H9 (cell line): ENCODE measurements at regions not wholly inside any gene's neighbourhood (a gene's known extent, or its start where the extent isn't known, plus 50 kb on each side); places are given as distances from the start of the nearest gene placed in this dataset.

Source experiments
- DNase-seq: peaks from one replicate; pipeline ENCODE4 v3.0.0-alpha.2; 2017
- H2AFZ ChIP-seq: one replicate; pipeline ENCODE4 v1.6.1; 2013; ENCODE audit warnings: mild to moderate bottlenecking, low read length, control low read depth, moderate library complexity
- H2AK5ac ChIP-seq: 2 replicates; pipeline ENCODE4 v1.6.1; 2013; ENCODE audit warnings: low read length, control low read depth, mixed read lengths; ENCODE audit not compliant: insufficient read length
- H2BK120ac ChIP-seq: one replicate; pipeline ENCODE4 v1.6.1; 2013; ENCODE audit warnings: low read depth, mild to moderate bottlenecking, low read length, control low read depth, inconsistent platforms; ENCODE audit not compliant: poor library complexity, severe bottlenecking
- H2BK12ac ChIP-seq: 2 replicates; pipeline ENCODE4 v1.6.1; 2013; ENCODE audit warnings: low read length, control low read depth, mixed read lengths, low read depth; ENCODE audit not compliant: insufficient read length
- H2BK15ac ChIP-seq: 2 replicates; pipeline ENCODE4 v1.6.1; 2013; ENCODE audit warnings: low read depth, low read length, control low read depth
- H2BK20ac ChIP-seq: one replicate; pipeline ENCODE4 v1.6.1; 2013; ENCODE audit warnings: low read depth, mild to moderate bottlenecking, low read length, control low read depth, inconsistent platforms; ENCODE audit not compliant: poor library complexity, severe bottlenecking
- H2BK5ac ChIP-seq: 2 replicates; pipeline ENCODE4 v1.6.1; 2013; ENCODE audit warnings: low read length, control low read depth, mixed read lengths; ENCODE audit not compliant: insufficient read length
- H3K14ac ChIP-seq: 2 replicates; pipeline ENCODE4 v1.6.1; 2013; ENCODE audit warnings: low read length, control low read depth; ENCODE audit not compliant: insufficient read depth
- H3K18ac ChIP-seq: 2 replicates; pipeline ENCODE4 v1.6.1; 2013; ENCODE audit warnings: low read depth, mild to moderate bottlenecking, mixed read lengths, low read length, control low read depth; ENCODE audit not compliant: insufficient read length
- H3K23ac ChIP-seq: 2 replicates; pipeline ENCODE4 v1.6.1; 2013; ENCODE audit warnings: low read length, control low read depth, mixed read lengths, low read depth; ENCODE audit not compliant: insufficient read length
- H3K23me2 ChIP-seq: 2 replicates; pipeline ENCODE4 v1.6.1; 2013; ENCODE audit warnings: low read depth, mild to moderate bottlenecking, mixed read lengths, low read length, control low read depth; ENCODE audit not compliant: insufficient read length, poor library complexity, severe bottlenecking
- H3K27ac ChIP-seq: 2 replicates; pipeline ENCODE4 v1.5.1; 2013; ENCODE audit warnings: low read length, control low read depth, mixed read lengths, low read depth; ENCODE audit not compliant: insufficient read length
- H3K27me3 ChIP-seq: 2 replicates; pipeline ENCODE4 v1.6.1; 2013; ENCODE audit warnings: low read length, control low read depth, inconsistent platforms; ENCODE audit not compliant: insufficient read depth
- H3K4ac ChIP-seq: 2 replicates; pipeline ENCODE4 v1.6.1; 2013; ENCODE audit warnings: low read depth, mild to moderate bottlenecking, control low read depth, inconsistent platforms, low read length, moderate library complexity
- H3K4me1 ChIP-seq: 2 replicates; pipeline ENCODE4 v1.6.1; 2013; ENCODE audit warnings: low read length, control low read depth, inconsistent platforms; ENCODE audit not compliant: insufficient read depth
- H3K4me2 ChIP-seq: 2 replicates; pipeline ENCODE4 v1.6.1; 2013; ENCODE audit warnings: low read length, control low read depth, mixed read lengths; ENCODE audit not compliant: insufficient read length, insufficient read depth
- H3K56ac ChIP-seq: 2 replicates; pipeline ENCODE4 v1.6.1; 2013; ENCODE audit warnings: low read depth, mild to moderate bottlenecking, mixed read lengths, low read length, control low read depth; ENCODE audit not compliant: insufficient read length
- H3K79me1 ChIP-seq: 2 replicates; pipeline ENCODE4 v1.6.1; 2013; ENCODE audit warnings: low read depth, mild to moderate bottlenecking, moderate library complexity, low read length, control low read depth, inconsistent platforms; ENCODE audit not compliant: insufficient read depth, poor library complexity, severe bottlenecking
- H3K79me2 ChIP-seq: 2 replicates; pipeline ENCODE4 v1.6.1; 2013; ENCODE audit warnings: low read length, control low read depth, inconsistent platforms; ENCODE audit not compliant: insufficient read depth
- H3K9ac ChIP-seq: 2 replicates; pipeline ENCODE4 v1.6.1; 2013; ENCODE audit warnings: low read length, control low read depth, mixed read lengths; ENCODE audit not compliant: insufficient read length; ENCODE audit errors: extremely low read depth
- H3K9me3 ChIP-seq: one replicate; pipeline ENCODE4 v1.6.1; 2013; ENCODE audit warnings: low read depth, low read length, inconsistent platforms; ENCODE audit not compliant: control insufficient read depth
- H3T11ph ChIP-seq: one replicate; pipeline ENCODE4 v1.6.1; 2013; ENCODE audit warnings: mild to moderate bottlenecking, low read length, control low read depth, inconsistent platforms
- H4K20me1 ChIP-seq: one replicate; pipeline ENCODE4 v1.6.1; 2013; ENCODE audit not compliant: control insufficient read depth, insufficient read length, insufficient read depth
- H4K5ac ChIP-seq: 2 replicates; pipeline ENCODE4 v1.6.1; 2013; ENCODE audit warnings: low read depth, mild to moderate bottlenecking, mixed read lengths, low read length, control low read depth; ENCODE audit not compliant: insufficient read length
- H4K8ac ChIP-seq: replicated peaks from 2 replicates; pipeline ENCODE4 v1.6.1; 2013; ENCODE audit warnings: low read length, control low read depth, mixed read lengths, low read depth; ENCODE audit not compliant: insufficient read length
- H4K91ac ChIP-seq: 2 replicates; pipeline ENCODE4 v1.6.1; 2013; ENCODE audit warnings: low read depth, mild to moderate bottlenecking, moderate library complexity, mixed read lengths, low read length, control low read depth; ENCODE audit not compliant: insufficient read length
- H3K27ac Mint-ChIP-seq, 3 experiments: 2 replicates in 2 of 3; 3 replicates in 1 of 3; pipeline ENCODE4 v1.8.0; 2020 to 2021; ENCODE audit warnings: mixed read lengths in 3 of 3, mild to moderate bottlenecking in 1 of 3, moderate library complexity in 1 of 3
- H3K27me3 Mint-ChIP-seq: 2 replicates; pipeline ENCODE4 v1.8.0; 2021; ENCODE audit warnings: low read depth, mild to moderate bottlenecking, moderate library complexity, mixed read lengths
- H3K36me3 Mint-ChIP-seq, 3 experiments: 2 replicates in 2 of 3; 3 replicates in 1 of 3; pipeline ENCODE4 v1.8.0; 2020 to 2021; ENCODE audit warnings: low read depth in 3 of 3, mixed read lengths in 3 of 3; ENCODE audit not compliant: insufficient read depth in 1 of 3
- H3K4me1 Mint-ChIP-seq, 2 experiments: 2 replicates each; pipeline ENCODE4 v1.8.0; 2020; ENCODE audit warnings: mixed read lengths in 2 of 2
- H3K4me3 Mint-ChIP-seq, 2 experiments: 2 replicates in 1 of 2; 3 replicates in 1 of 2; pipeline ENCODE4 v1.8.0; 2020 to 2021; ENCODE audit warnings: mild to moderate bottlenecking in 2 of 2, mixed read lengths in 2 of 2, moderate library complexity in 1 of 2
- H3K9me3 Mint-ChIP-seq, 2 experiments: 2 replicates in 1 of 2; 3 replicates in 1 of 2; pipeline ENCODE4 v1.8.0; 2020; ENCODE audit warnings: mild to moderate bottlenecking in 2 of 2, mixed read lengths in 2 of 2, moderate library complexity in 1 of 2
- WGBS: extraction: QIAGEN DNeasy Blood & Tissue Kit; methylation state at CpG from one replicate; pipeline ENCODE4 v1.1.7; 2013; ENCODE audit warnings: missing lambda C conversion rate, low lambda C conversion rate, mixed read lengths; ENCODE audit not compliant: insufficient read length; ENCODE audit errors: extremely low coverage; 5-methylcytosine and 5-hydroxymethylcytosine counted together
- TF ChIP-seq, protein P1 (sequence below): fragments of 200-600 bp; sonication (generic); conservative IDR thresholded peaks from 3 replicates; pipeline ENCODE4 v1.8.0; 2021; ENCODE audit warnings: antibody characterized with exemption, mild to moderate bottlenecking

GRCh38 chr21:16046656-16047330 is 317.0 kb downstream of the USP25 start:
- Histone ChIP-seq H3K23ac (no peak overlapping the region), H2BK120ac (no peak overlapping the region), H3K9me3 (no peaks in the 10 kb centered on the region), H3K79me1 (no peaks in the 10 kb centered on the region), H2BK12ac (no peak overlapping the region), H3T11ph (no peak overlapping the region), H2AK5ac (no peak overlapping the region), H2BK5ac (no peak overlapping the region), H3K18ac (no peak overlapping the region), H3K27me3 (no peaks in the 10 kb centered on the region), H3K4me2 (no peak overlapping the region), H3K14ac (no peak overlapping the region), H3K56ac (no peak overlapping the region), H3K27ac (no peak overlapping the region), H4K20me1 (no peaks in the 10 kb centered on the region), H3K79me2 (no peaks in the 10 kb centered on the region), H4K8ac (no peak overlapping the region), H4K91ac (no peak overlapping the region), H3K4me1 (no peaks in the 10 kb centered on the region), H2AFZ (no peak overlapping the region), H2BK20ac (no peak overlapping the region), H3K9ac (no peak overlapping the region), H3K4ac (no peak overlapping the region), H4K5ac (no peak overlapping the region), H2BK15ac (no peak overlapping the region), H3K23me2 (no peaks in the 10 kb centered on the region)
- H3K9me3 Mint-ChIP-seq, result no peaks in the 10 kb centered on the region
- H3K27me3 Mint-ChIP-seq, result no peaks in the 10 kb centered on the region
- H3K27ac Mint-ChIP-seq, result no peak overlapping the region
- no peaks in the 10 kb centered on the region for H3K36me3 Mint-ChIP-seq
- no peak for DNase-seq
- no CpG with 5 or more reads among the region's 5 CpGs for WGBS
- TF ChIP-seq, protein P1, sequence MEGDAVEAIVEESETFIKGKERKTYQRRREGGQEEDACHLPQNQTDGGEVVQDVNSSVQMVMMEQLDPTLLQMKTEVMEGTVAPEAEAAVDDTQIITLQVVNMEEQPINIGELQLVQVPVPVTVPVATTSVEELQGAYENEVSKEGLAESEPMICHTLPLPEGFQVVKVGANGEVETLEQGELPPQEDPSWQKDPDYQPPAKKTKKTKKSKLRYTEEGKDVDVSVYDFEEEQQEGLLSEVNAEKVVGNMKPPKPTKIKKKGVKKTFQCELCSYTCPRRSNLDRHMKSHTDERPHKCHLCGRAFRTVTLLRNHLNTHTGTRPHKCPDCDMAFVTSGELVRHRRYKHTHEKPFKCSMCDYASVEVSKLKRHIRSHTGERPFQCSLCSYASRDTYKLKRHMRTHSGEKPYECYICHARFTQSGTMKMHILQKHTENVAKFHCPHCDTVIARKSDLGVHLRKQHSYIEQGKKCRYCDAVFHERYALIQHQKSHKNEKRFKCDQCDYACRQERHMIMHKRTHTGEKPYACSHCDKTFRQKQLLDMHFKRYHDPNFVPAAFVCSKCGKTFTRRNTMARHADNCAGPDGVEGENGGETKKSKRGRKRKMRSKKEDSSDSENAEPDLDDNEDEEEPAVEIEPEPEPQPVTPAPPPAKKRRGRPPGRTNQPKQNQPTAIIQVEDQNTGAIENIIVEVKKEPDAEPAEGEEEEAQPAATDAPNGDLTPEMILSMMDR, result no peak
- H3K4me3 Mint-ChIP-seq, result no peak overlapping the region
- H3K4me1 Mint-ChIP-seq, result no peaks in the 10 kb centered on the region
